ENCODE measurements at regions not wholly inside any gene's neighbourhood (a gene's known extent, or its start where the extent isn't known, plus 50 kb on each side); places are given as distances from the start of the nearest gene placed in this dataset.

DNA sequence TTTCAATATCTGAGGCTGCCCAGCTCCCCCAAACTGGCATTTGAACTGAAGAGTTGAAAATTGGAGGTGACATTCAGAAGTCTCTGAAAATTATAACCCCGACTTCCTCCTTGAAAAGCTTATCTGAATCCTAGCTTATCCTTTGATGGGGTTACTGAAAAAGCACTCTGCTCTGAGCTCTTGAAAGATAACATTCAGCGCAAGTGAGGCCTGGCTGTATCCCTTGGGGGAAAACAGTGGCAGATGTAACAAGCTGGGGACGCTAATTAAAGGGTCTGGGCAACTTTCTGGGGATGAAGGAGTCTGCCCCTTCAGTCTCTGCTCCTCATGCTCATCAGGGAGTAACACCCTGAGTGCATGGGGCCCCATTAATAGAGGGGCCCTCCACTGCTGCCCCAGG lies 402.0 kb upstream of the CADM1 start:
- WGBS, 2 donors, result 80 to 85% methylated on average over 2 to 3 of the region's 3 CpGs
- H3K27ac ChIP-seq, result no peak overlapping the region
- TF ChIP-seq, protein P1, sequence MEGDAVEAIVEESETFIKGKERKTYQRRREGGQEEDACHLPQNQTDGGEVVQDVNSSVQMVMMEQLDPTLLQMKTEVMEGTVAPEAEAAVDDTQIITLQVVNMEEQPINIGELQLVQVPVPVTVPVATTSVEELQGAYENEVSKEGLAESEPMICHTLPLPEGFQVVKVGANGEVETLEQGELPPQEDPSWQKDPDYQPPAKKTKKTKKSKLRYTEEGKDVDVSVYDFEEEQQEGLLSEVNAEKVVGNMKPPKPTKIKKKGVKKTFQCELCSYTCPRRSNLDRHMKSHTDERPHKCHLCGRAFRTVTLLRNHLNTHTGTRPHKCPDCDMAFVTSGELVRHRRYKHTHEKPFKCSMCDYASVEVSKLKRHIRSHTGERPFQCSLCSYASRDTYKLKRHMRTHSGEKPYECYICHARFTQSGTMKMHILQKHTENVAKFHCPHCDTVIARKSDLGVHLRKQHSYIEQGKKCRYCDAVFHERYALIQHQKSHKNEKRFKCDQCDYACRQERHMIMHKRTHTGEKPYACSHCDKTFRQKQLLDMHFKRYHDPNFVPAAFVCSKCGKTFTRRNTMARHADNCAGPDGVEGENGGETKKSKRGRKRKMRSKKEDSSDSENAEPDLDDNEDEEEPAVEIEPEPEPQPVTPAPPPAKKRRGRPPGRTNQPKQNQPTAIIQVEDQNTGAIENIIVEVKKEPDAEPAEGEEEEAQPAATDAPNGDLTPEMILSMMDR (IDR thresholded peaks at IDR 0.05), result no peak
- TF ChIP-seq POLR2A (IDR thresholded peaks at IDR 0.05), result no peak

GRCh38 chr11:115905341-115906000 lies 401.3 kb upstream of the CADM1 start:
- H3K27me3 ChIP-seq, result peaks cover 0 to 8% (median 0%) of the 10 kb centered on the region in 4 donors
- no peak overlapping the region for H3K27ac ChIP-seq
- no peak overlapping the region for H3K4me3 ChIP-seq
- H3K36me3 ChIP-seq, result no peaks in the 10 kb centered on the region
- H3K9me3 ChIP-seq, result no peaks in the 10 kb centered on the region
- H3K4me1 ChIP-seq, result no peaks in the 10 kb centered on the region
- no peak for DNase-seq
- WGBS, 2 donors, result 77 to 92% methylated on average over 3 of the region's 3 CpGs
- TF ChIP-seq POLR2A (IDR thresholded peaks at IDR 0.05), result no peak
- TF ChIP-seq, protein P1 (IDR thresholded peaks at IDR 0.05), result no peak
- intact Hi-C loops (cut with DNase I), result no loop called here

More for the DNA sequence above, 402.0 kb upstream of the CADM1 start:
- Histone ChIP-seq H3K4me1 (no peaks in the 10 kb centered on the region), H3K4me3 (no peak overlapping the region), H3K36me3 (no peaks in the 10 kb centered on the region), H3K27me3 (peaks cover 0 to 8% (median 0%) of the 10 kb centered on the region in 4 donors), H3K9me3 (no peaks in the 10 kb centered on the region)
- no peak for DNase-seq
- intact Hi-C loops (cut with DNase I), result no loop called here

DNA sequence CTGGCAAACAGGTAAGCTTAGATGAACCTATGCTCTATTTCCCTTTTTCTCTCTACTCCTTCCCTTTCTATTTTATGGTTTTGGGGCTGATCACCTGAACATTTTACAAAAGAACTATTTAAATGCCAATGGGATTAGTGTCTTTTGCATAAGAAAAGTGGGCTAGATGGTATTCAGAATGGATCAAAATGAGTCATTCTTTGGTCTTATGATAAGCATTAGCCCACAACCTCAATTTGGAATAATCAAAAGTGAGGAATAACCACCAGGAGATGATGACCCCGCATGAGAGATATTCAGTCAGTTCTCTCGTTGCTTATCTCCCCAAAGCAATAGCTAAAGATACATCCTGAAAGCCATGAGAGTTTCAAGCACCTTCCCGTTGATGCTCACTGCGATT lies 399.0 kb upstream of the CADM1 start:
- WGBS, 2 donors, result 85 to 92% methylated on average over 4 of the region's 4 CpGs
- Histone ChIP-seq H3K36me3 (no peaks in the 10 kb centered on the region), H3K27ac (no peak overlapping the region), H3K4me1 (no peaks in the 10 kb centered on the region), H3K9me3 (no peaks in the 10 kb centered on the region), H3K4me3 (no peak overlapping the region), H3K27me3 (peaks cover 0 to 8% (median 0%) of the 10 kb centered on the region in 4 donors)
- intact Hi-C loops (cut with DNase I), result no loop called here
- TF ChIP-seq, protein P1 (IDR thresholded peaks at IDR 0.05), result no peak
- TF ChIP-seq POLR2A (IDR thresholded peaks at IDR 0.05), result no peak
- DNase-seq, result no peak

DNA sequence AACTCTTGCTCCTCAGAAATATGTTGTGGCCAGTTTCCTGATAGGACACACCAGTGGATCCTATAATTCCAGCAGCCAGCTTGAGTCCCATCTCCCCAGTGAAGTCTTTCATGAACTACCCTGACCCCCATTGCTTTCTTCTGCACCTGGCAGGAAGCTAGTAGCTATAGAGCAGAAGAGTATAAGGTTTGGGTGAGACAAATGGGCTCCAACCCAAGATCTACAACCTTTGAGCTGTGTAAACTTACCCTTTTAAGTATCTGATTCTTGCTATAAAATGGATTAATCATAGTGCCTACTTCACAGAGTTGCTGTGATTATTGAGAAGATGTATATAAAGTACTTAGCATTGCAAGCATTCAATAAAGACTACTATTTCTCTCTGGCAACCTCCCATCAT lies 396.9 kb upstream of the CADM1 start:
- Histone ChIP-seq H3K4me1 (no peaks in the 10 kb centered on the region), H3K27ac (no peak overlapping the region), H3K9me3 (no peaks in the 10 kb centered on the region), H3K36me3 (no peaks in the 10 kb centered on the region), H3K27me3 (no peaks in the 10 kb centered on the region), H3K4me3 (no peak overlapping the region)
- no peak for TF ChIP-seq POLR2A (IDR thresholded peaks at IDR 0.05)
- TF ChIP-seq, protein P1 (IDR thresholded peaks at IDR 0.05), result no peak
- intact Hi-C loops (cut with DNase I), result no loop called here
- DNase-seq, result no peak

DNA sequence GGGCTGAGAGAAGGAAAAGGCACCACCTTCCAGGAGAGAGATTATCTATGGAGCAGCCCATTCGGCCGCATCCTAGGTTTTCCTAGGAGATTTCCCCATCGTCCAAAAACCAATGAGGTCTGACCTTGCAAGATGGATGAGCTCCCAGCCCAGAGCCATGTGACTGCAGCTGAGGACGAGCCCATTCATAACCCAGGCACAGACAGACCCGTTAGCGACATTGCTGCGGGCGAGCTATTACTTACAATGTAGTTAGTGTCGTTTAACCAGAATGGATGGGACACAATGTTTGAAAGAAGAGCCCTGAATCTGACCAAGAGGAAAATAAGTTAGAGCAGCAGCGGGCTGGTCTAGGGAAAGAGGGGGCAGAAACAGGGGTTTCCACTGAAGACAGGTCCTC lies 395.9 kb upstream of the CADM1 start:
- TF ChIP-seq, protein P1 (IDR thresholded peaks at IDR 0.05), result no peak
- no peak for TF ChIP-seq POLR2A (IDR thresholded peaks at IDR 0.05)
- 79 to 83% methylated on average over 9 to 10 of the region's 10 CpGs for whole genome bisulfite sequencing, 2 donors
- Histone ChIP-seq H3K36me3 (no peaks in the 10 kb centered on the region), H3K27me3 (no peaks in the 10 kb centered on the region), H3K27ac (no peak overlapping the region), H3K4me3 (no peak overlapping the region), H3K4me1 (no peaks in the 10 kb centered on the region), H3K9me3 (no peaks in the 10 kb centered on the region)
- intact Hi-C loops (cut with DNase I), result no loop called here
- DNase-seq, result no peak

All from esophagus squamous epithelium (tissue), 5 donors.